ENCODE measurements at regions not wholly inside any gene's neighbourhood (a gene's known extent, or its start where the extent isn't known, plus 50 kb on each side); places are given as distances from the start of the nearest gene placed in this dataset.

- H3K9me3 ChIP-seq (ENCODE audit: low read depth, low read length), result no peaks in the 10 kb centered on the region
- no peak overlapping the region for H2AFZ ChIP-seq (ENCODE audit: low read length)
- no peak overlapping the region for H3K4me3 ChIP-seq (ENCODE audit: insufficient read depth, low read length)
- no peaks in the 10 kb centered on the region for H3K79me2 ChIP-seq (ENCODE audit: insufficient read depth, low read length)
- no peaks in the 10 kb centered on the region for H3K36me3 ChIP-seq (ENCODE audit: insufficient read depth, low read length)
- TF ChIP-seq, protein P1, sequence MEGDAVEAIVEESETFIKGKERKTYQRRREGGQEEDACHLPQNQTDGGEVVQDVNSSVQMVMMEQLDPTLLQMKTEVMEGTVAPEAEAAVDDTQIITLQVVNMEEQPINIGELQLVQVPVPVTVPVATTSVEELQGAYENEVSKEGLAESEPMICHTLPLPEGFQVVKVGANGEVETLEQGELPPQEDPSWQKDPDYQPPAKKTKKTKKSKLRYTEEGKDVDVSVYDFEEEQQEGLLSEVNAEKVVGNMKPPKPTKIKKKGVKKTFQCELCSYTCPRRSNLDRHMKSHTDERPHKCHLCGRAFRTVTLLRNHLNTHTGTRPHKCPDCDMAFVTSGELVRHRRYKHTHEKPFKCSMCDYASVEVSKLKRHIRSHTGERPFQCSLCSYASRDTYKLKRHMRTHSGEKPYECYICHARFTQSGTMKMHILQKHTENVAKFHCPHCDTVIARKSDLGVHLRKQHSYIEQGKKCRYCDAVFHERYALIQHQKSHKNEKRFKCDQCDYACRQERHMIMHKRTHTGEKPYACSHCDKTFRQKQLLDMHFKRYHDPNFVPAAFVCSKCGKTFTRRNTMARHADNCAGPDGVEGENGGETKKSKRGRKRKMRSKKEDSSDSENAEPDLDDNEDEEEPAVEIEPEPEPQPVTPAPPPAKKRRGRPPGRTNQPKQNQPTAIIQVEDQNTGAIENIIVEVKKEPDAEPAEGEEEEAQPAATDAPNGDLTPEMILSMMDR (IDR thresholded peaks at IDR 0.05; ENCODE audit: extremely low read depth, low read depth, low read length), result no peak
- H4K20me1 ChIP-seq (ENCODE audit: insufficient read depth, low read length), result no peaks in the 10 kb centered on the region
- no peaks in the 10 kb centered on the region for H3K4me1 ChIP-seq (ENCODE audit: insufficient read depth, low read length)
- no peak overlapping the region for H3K27ac ChIP-seq (ENCODE audit: low read depth, low read length)
- no peak for DNase-seq (ENCODE audit: insufficient read length, low spot score, missing footprints)
- no peaks in the 10 kb centered on the region for H3K27me3 ChIP-seq (ENCODE audit: insufficient read depth, low read length)
- no peak overlapping the region for H3K4me2 ChIP-seq (ENCODE audit: insufficient read depth, low read length)
Observed at GRCh38 chr13:89750371-89750770, 1597.1 kb upstream of the MIR17HG start.

DNA sequence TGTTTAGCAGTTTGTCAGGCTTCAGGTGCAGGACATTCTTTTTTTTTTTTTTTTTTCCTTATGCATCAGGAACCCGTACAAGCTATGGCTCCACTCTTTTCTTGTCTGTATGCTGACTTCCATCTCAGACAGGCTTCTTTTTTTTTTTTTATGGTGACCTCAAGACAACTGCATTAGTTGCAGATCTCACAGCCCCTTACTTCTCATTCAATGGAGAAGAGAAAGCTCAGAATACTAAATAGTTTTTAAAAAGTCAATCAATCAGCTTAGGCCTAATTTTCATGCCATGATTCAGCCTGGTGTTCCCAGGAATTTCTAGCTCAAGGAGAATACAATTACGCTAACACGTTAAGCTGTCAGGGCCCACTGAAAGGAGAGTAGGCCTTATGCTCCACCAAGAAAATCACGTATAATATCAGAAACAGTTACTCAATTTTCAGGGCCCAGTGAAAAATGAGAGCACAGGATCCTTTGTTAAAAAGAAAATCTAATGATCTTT, 1596.0 kb upstream of the MIR17HG start:
- Histone ChIP-seq H3K4me3 (ENCODE audit: insufficient read depth, low read length) (no peak overlapping the region), H3K4me2 (ENCODE audit: insufficient read depth, low read length) (no peak overlapping the region), H3K9me3 (ENCODE audit: low read depth, low read length) (no peaks in the 10 kb centered on the region), H4K20me1 (ENCODE audit: insufficient read depth, low read length) (no peaks in the 10 kb centered on the region), H3K36me3 (ENCODE audit: insufficient read depth, low read length) (no peaks in the 10 kb centered on the region), H3K4me1 (ENCODE audit: insufficient read depth, low read length) (no peaks in the 10 kb centered on the region), H2AFZ (ENCODE audit: low read length) (no peak overlapping the region), H3K79me2 (ENCODE audit: insufficient read depth, low read length) (no peaks in the 10 kb centered on the region), H3K27me3 (ENCODE audit: insufficient read depth, low read length) (no peaks in the 10 kb centered on the region), H3K27ac (ENCODE audit: low read depth, low read length) (no peak overlapping the region)
- no peak for DNase-seq (ENCODE audit: insufficient read length, low spot score, missing footprints)
- TF ChIP-seq, protein P1 (IDR thresholded peaks at IDR 0.05; ENCODE audit: extremely low read depth, low read depth, low read length), result no peak

DNA sequence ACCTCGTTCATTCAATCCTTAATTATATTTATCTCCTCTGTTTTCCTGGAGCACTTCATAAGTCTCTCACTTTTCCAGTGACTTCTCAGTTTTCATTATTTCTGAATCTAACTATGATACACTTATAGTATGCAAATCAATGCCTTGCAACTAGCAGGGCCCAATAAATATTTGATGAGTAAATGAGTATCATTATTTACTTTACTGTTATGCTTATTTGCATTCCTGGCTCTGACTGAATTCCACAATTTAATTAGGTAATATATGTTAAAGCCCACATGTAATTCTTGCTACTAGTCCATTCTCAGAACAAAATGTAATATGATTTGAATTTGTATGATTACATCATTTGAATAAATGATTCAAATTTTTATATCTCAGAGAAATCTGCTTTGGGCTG, 1595.1 kb upstream of the MIR17HG start:
- no peaks in the 10 kb centered on the region for H3K9me3 ChIP-seq (ENCODE audit: low read depth, low read length)
- H3K36me3 ChIP-seq (ENCODE audit: insufficient read depth, low read length), result no peaks in the 10 kb centered on the region
- no peaks in the 10 kb centered on the region for H3K27me3 ChIP-seq (ENCODE audit: insufficient read depth, low read length)
- H3K79me2 ChIP-seq (ENCODE audit: insufficient read depth, low read length), result no peaks in the 10 kb centered on the region
- no peak for DNase-seq (ENCODE audit: insufficient read length, low spot score, missing footprints)
- H4K20me1 ChIP-seq (ENCODE audit: insufficient read depth, low read length), result no peaks in the 10 kb centered on the region
- H3K4me3 ChIP-seq (ENCODE audit: insufficient read depth, low read length), result no peak overlapping the region
- no peak overlapping the region for H3K27ac ChIP-seq (ENCODE audit: low read depth, low read length)
- H2AFZ ChIP-seq (ENCODE audit: low read length), result no peak overlapping the region
- TF ChIP-seq, protein P1 (IDR thresholded peaks at IDR 0.05; ENCODE audit: extremely low read depth, low read depth, low read length), result no peak
- H3K4me1 ChIP-seq (ENCODE audit: insufficient read depth, low read length), result no peaks in the 10 kb centered on the region
- no peak overlapping the region for H3K4me2 ChIP-seq (ENCODE audit: insufficient read depth, low read length)

DNA sequence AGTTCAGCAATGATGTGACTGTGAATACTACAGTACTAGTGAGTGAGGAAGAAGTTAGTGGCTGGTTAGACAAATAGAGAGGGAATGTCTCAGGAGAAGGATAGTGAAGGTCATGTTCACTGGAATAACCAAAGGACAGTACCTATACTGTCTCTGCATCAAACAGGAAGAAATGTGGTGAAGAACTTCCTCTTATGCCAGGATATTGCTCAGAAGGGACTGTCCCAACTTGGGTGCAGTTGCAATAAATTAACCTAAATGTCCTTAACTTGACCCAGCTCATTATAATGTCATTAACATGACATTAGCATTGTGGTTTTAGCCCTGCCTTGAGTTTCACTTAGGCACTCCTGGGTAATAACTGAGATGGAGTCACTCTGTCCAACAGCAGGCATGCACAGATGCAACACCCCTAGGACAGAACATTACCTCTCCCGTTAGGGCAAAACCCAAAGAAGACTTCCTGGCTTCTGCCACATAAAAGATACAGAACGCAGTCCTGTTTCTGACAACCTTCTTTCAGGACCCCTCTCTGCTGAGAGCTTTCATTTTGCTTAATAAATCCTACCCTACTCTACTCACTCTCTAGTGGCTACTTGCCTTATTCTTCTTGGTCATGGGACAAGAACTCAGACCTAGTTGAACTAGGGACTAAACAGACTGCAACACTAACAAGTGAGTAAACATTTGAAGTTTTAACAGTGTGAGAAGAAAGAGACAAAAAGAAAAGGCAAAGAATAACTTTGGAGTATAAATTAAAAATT, 1591.6 kb upstream of the MIR17HG start:
- Histone ChIP-seq H3K4me2 (ENCODE audit: insufficient read depth, low read length) (no peak overlapping the region), H3K9me3 (ENCODE audit: low read depth, low read length) (peaks cover 3% of the 10 kb centered on the region), H4K20me1 (ENCODE audit: insufficient read depth, low read length) (no peaks in the 10 kb centered on the region), H2AFZ (ENCODE audit: low read length) (no peak overlapping the region), H3K79me2 (ENCODE audit: insufficient read depth, low read length) (no peaks in the 10 kb centered on the region), H3K4me1 (ENCODE audit: insufficient read depth, low read length) (no peaks in the 10 kb centered on the region), H3K4me3 (ENCODE audit: insufficient read depth, low read length) (no peak overlapping the region), H3K27me3 (ENCODE audit: insufficient read depth, low read length) (no peaks in the 10 kb centered on the region), H3K36me3 (ENCODE audit: insufficient read depth, low read length) (no peaks in the 10 kb centered on the region), H3K27ac (ENCODE audit: low read depth, low read length) (no peak overlapping the region)
- no peak for DNase-seq (ENCODE audit: insufficient read length, low spot score, missing footprints)
- TF ChIP-seq, protein P1 (IDR thresholded peaks at IDR 0.05; ENCODE audit: extremely low read depth, low read depth, low read length), result no peak

All from osteoblast (primary cell).